HG02610 (cell line): ENCODE measurements at regions not wholly inside any gene's neighbourhood (a gene's known extent, or its start where the extent isn't known, plus 50 kb on each side); places are given as distances from the start of the nearest gene placed in this dataset.

Source experiments
- ATAC-seq: cut with Tn5 transposase; IDR thresholded peaks from one replicate; pipeline ENCODE4 v1.9.1; 2021; ENCODE audit warnings: mild to moderate bottlenecking, moderate library complexity; ENCODE audit not compliant: unreplicated experiment

- no peak for ATAC-seq
These were observed 151.6 kb downstream of the TTC32 start for GRCh38 chr2:19750136-19750535.

- ATAC-seq = no peak
These were observed 152.3 kb downstream of the TTC32 start for GRCh38 chr2:19749507-19749836.

GRCh38 chr2:19748711-19749506 lies 152.9 kb downstream of the TTC32 start:
- no peak for ATAC-seq

- ATAC-seq = no peak
These were observed 153.8 kb downstream of the TTC32 start for GRCh38 chr2:19748073-19748375.

- ATAC-seq = no peak
These were observed 154.3 kb downstream of the TTC32 start for GRCh38 chr2:19747310-19748072.

GRCh38 chr2:19746611-19747309 lies 155.0 kb downstream of the TTC32 start:
- ATAC-seq = no peak

- no peak for ATAC-seq
These were observed 155.6 kb downstream of the TTC32 start for GRCh38 chr2:19746137-19746600.

- no peak for ATAC-seq
These were observed 156.3 kb downstream of the TTC32 start for GRCh38 chr2:19745318-19746136.

- no peak for ATAC-seq
These were observed 157.2 kb downstream of the TTC32 start for GRCh38 chr2:19744456-19745199.

- ATAC-seq = no peak
These were observed 158.1 kb downstream of the TTC32 start for GRCh38 chr2:19743641-19744040.

GRCh38 chr2:19742872-19743271 lies 158.9 kb downstream of the TTC32 start:
- no peak for ATAC-seq

- no peak for ATAC-seq
These were observed 162.5 kb downstream of the TTC32 start for GRCh38 chr2:19739256-19739655.

GRCh38 chr2:19738707-19739106 lies 163.1 kb downstream of the TTC32 start:
- no peak for ATAC-seq

GRCh38 chr2:19736191-19736831 lies 165.5 kb downstream of the TTC32 start:
- no peak for ATAC-seq

- ATAC-seq = no peak
These were observed 167.8 kb downstream of the TTC32 start for GRCh38 chr2:19733951-19734425.

- no peak for ATAC-seq
These were observed 168.4 kb downstream of the TTC32 start for GRCh38 chr2:19733390-19733789.

GRCh38 chr2:19732255-19732654 lies 169.5 kb downstream of the TTC32 start:
- ATAC-seq = no peak

- ATAC-seq = no peak
These were observed 170.3 kb downstream of the TTC32 start for GRCh38 chr2:19731515-19731914.

- no peak for ATAC-seq
These were observed 170.7 kb downstream of the TTC32 start for GRCh38 chr2:19731037-19731436.

GRCh38 chr2:19728125-19728524 lies 173.7 kb downstream of the TTC32 start:
- no peak for ATAC-seq
